ENCODE measurements at regions not wholly inside any gene's neighbourhood (a gene's known extent, or its start where the extent isn't known, plus 50 kb on each side); places are given as distances from the start of the nearest gene placed in this dataset.

DNA sequence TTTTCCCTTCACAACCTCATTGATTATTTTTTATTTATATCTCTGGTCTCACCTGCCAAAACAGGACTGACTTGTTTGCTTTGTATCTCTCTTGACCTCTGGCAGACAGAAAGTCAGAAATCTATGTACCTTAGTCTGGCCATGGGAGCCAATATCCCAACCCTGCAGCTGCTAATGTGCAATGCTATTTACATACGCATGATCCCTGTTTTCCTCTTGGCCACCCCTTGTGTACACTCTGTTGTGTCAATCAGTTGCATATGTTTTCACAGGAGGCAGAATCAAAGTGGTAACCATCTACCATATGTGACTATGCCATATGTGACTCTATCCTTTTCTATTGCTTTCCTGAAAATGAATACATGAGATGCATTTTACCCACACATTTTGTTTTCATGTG is 688.8 kb downstream of the PLA2G4A start:
- Histone ChIP-seq H4K20me1 (ENCODE audit: insufficient read depth, low read length) (no peaks in the 10 kb centered on the region), H3K4me1 (ENCODE audit: insufficient read depth, low read length) (no peaks in the 10 kb centered on the region), H3K27ac (ENCODE audit: low read length) (no peak overlapping the region), H2AFZ (ENCODE audit: low read depth, low read length) (no peak overlapping the region), H3K9ac (ENCODE audit: low read depth, low read length) (no peak overlapping the region), H3K79me2 (ENCODE audit: insufficient read depth, low read length) (no peaks in the 10 kb centered on the region), H3K9me3 (ENCODE audit: insufficient read depth, low read length, severe bottlenecking) (no peaks in the 10 kb centered on the region), H3K36me3 (ENCODE audit: insufficient read depth, low read length) (no peaks in the 10 kb centered on the region), H3K4me3 (ENCODE audit: low read depth in 1 of 2, low read length in 2 of 2) (no peak overlapping the region), H3K27me3 (ENCODE audit: insufficient read depth, low read length, poor library complexity) (no peaks in the 10 kb centered on the region), H3K4me2 (ENCODE audit: insufficient read depth, low read length) (no peak overlapping the region)
- TF ChIP-seq, protein P1, sequence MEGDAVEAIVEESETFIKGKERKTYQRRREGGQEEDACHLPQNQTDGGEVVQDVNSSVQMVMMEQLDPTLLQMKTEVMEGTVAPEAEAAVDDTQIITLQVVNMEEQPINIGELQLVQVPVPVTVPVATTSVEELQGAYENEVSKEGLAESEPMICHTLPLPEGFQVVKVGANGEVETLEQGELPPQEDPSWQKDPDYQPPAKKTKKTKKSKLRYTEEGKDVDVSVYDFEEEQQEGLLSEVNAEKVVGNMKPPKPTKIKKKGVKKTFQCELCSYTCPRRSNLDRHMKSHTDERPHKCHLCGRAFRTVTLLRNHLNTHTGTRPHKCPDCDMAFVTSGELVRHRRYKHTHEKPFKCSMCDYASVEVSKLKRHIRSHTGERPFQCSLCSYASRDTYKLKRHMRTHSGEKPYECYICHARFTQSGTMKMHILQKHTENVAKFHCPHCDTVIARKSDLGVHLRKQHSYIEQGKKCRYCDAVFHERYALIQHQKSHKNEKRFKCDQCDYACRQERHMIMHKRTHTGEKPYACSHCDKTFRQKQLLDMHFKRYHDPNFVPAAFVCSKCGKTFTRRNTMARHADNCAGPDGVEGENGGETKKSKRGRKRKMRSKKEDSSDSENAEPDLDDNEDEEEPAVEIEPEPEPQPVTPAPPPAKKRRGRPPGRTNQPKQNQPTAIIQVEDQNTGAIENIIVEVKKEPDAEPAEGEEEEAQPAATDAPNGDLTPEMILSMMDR (IDR thresholded peaks at IDR 0.05; ENCODE audit: borderline replicate concordance, extremely low read depth, low read length, poor library complexity, severe bottlenecking), result no peak
- TF ChIP-seq EZH2 (IDR thresholded peaks at IDR 0.05; ENCODE audit: borderline replicate concordance, low read depth, low read length, severe bottlenecking), result no peak
- DNase-seq (no peak), ATAC-seq (ENCODE audit: insufficient read depth, low read depth) (no peak)

DNA sequence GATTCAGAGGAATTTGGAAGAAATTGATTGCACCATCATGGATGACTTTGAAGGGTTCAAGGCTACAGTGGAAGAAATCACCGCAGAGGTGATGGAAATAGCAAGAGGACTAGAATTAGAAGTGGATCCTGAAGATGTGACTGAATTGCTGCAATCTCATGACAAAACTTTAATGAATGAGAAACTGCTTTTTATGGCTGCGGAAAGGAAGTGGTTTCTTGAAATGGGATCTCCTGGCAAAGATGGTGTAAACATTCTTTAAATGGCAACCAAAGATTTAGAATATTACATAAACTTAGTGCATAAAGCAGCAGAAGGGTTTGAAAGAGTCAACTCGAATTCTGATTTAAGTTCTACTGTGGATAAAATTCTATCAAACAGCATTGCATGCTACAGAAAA is 698.6 kb downstream of the PLA2G4A start:
- Histone ChIP-seq H3K36me3 (ENCODE audit: insufficient read depth, low read length) (no peaks in the 10 kb centered on the region), H2AFZ (ENCODE audit: low read depth, low read length) (no peak overlapping the region), H3K27ac (ENCODE audit: low read length) (no peak overlapping the region), H4K20me1 (ENCODE audit: insufficient read depth, low read length) (no peaks in the 10 kb centered on the region), H3K4me1 (ENCODE audit: insufficient read depth, low read length) (no peaks in the 10 kb centered on the region), H3K9ac (ENCODE audit: low read depth, low read length) (no peak overlapping the region), H3K4me3 (ENCODE audit: low read depth in 1 of 2, low read length in 2 of 2) (no peak overlapping the region), H3K79me2 (ENCODE audit: insufficient read depth, low read length) (no peaks in the 10 kb centered on the region), H3K9me3 (ENCODE audit: insufficient read depth, low read length, severe bottlenecking) (no peaks in the 10 kb centered on the region), H3K4me2 (ENCODE audit: insufficient read depth, low read length) (no peak overlapping the region), H3K27me3 (ENCODE audit: insufficient read depth, low read length, poor library complexity) (no peaks in the 10 kb centered on the region)
- ATAC-seq (ENCODE audit: insufficient read depth, low read depth) (no peak), DNase-seq (no peak)
- no peak for TF ChIP-seq EZH2 (IDR thresholded peaks at IDR 0.05; ENCODE audit: borderline replicate concordance, low read depth, low read length, severe bottlenecking)

DNA sequence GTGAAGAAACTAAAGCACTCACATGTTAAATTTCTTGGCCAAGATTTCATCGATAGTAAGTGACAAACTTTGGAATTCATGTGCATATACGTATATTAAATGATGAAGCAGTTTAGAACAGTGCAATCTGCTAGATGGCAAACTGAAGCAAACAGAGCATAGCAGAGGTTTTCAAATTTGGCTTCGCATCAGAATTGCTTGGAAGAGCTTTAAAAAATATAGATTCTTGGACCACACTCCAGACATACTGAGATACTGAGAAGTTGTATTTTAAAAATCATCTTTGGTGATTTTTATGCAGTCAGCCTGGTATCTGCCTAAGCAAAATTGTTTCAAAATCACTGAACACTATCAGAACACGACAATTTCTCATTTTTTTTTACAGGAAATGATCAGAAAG is 709.2 kb downstream of the PLA2G4A start:
- DNase-seq (no peak), ATAC-seq (ENCODE audit: insufficient read depth, low read depth) (no peak)
- Histone ChIP-seq H4K20me1 (ENCODE audit: insufficient read depth, low read length) (no peaks in the 10 kb centered on the region), H3K79me2 (ENCODE audit: insufficient read depth, low read length) (no peaks in the 10 kb centered on the region), H3K27ac (ENCODE audit: low read length) (no peak overlapping the region), H2AFZ (ENCODE audit: low read depth, low read length) (no peak overlapping the region), H3K9me3 (ENCODE audit: insufficient read depth, low read length, severe bottlenecking) (no peaks in the 10 kb centered on the region), H3K27me3 (ENCODE audit: insufficient read depth, low read length, poor library complexity) (no peaks in the 10 kb centered on the region), H3K9ac (ENCODE audit: low read depth, low read length) (no peak overlapping the region), H3K4me1 (ENCODE audit: insufficient read depth, low read length) (no peaks in the 10 kb centered on the region), H3K4me2 (ENCODE audit: insufficient read depth, low read length) (no peak overlapping the region), H3K36me3 (ENCODE audit: insufficient read depth, low read length) (no peaks in the 10 kb centered on the region), H3K4me3 (ENCODE audit: low read depth in 1 of 2, low read length in 2 of 2) (no peak overlapping the region)
- TF ChIP-seq, protein P1 (IDR thresholded peaks at IDR 0.05; ENCODE audit: borderline replicate concordance, extremely low read depth, low read length, poor library complexity, severe bottlenecking), result no peak
- no peak for TF ChIP-seq EZH2 (IDR thresholded peaks at IDR 0.05; ENCODE audit: borderline replicate concordance, low read depth, low read length, severe bottlenecking)

DNA sequence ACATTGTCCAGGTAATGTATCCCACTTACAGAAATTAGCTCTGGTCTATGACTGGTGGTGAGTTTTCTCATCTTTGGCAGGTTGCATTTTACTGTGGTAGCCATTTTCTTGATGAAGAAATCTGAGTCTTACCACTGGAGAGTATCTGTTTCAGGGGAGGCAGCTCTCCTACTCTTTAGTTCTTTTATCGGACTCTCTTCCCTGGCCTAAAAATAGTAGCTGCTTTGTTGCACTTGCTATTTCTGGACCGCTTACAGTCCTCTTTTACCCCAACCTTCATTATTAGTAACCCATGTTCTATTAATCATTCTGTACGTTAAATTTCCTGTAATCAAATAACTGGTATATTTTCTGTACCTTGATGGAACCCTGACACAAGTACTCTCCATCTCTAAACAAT is 720.8 kb downstream of the PLA2G4A start:
- H4K20me1 ChIP-seq (ENCODE audit: insufficient read depth, low read length), result no peaks in the 10 kb centered on the region
- no peak overlapping the region for H3K4me3 ChIP-seq (ENCODE audit: low read depth in 1 of 2, low read length in 2 of 2)
- H3K36me3 ChIP-seq (ENCODE audit: insufficient read depth, low read length), result no peaks in the 10 kb centered on the region
- DNase-seq, result no peak
- no peak for TF ChIP-seq EZH2 (IDR thresholded peaks at IDR 0.05; ENCODE audit: borderline replicate concordance, low read depth, low read length, severe bottlenecking)
- TF ChIP-seq, protein P1 (IDR thresholded peaks at IDR 0.05; ENCODE audit: borderline replicate concordance, extremely low read depth, low read length, poor library complexity, severe bottlenecking), result no peak
- H2AFZ ChIP-seq (ENCODE audit: low read depth, low read length), result no peak overlapping the region
- H3K27me3 ChIP-seq (ENCODE audit: insufficient read depth, low read length, poor library complexity), result no peaks in the 10 kb centered on the region
- H3K79me2 ChIP-seq (ENCODE audit: insufficient read depth, low read length), result no peaks in the 10 kb centered on the region
- H3K9ac ChIP-seq (ENCODE audit: low read depth, low read length), result no peak overlapping the region
- no peak overlapping the region for H3K27ac ChIP-seq (ENCODE audit: low read length)
- no peaks in the 10 kb centered on the region for H3K9me3 ChIP-seq (ENCODE audit: insufficient read depth, low read length, severe bottlenecking)
- H3K4me1 ChIP-seq (ENCODE audit: insufficient read depth, low read length), result no peaks in the 10 kb centered on the region
- no peak for ATAC-seq (ENCODE audit: insufficient read depth, low read depth)
- no peak overlapping the region for H3K4me2 ChIP-seq (ENCODE audit: insufficient read depth, low read length)
